PC-9 (cell line): ENCODE measurements at regions not wholly inside any gene's neighbourhood (a gene's known extent, or its start where the extent isn't known, plus 50 kb on each side); places are given as distances from the start of the nearest gene placed in this dataset.
"Not testable (repeated sequence)": the region's sequence is repeated elsewhere in the genome, so short reads cannot be mapped to it uniquely, and the experiment has no call there.

Experiments used
- EZH2 ChIP-seq: fragments of 200-600 bp; sonication (generic); IDR thresholded peaks from 2 replicates; pipeline ENCODE4 v1.8.0; 2017; ENCODE audit warnings: antibody characterized with exemption, low read depth
- TF ChIP-seq, protein P1 (sequence below): fragments of 200-600 bp; sonication (generic); conservative IDR thresholded peaks from 2 replicates; pipeline ENCODE4 v1.6.1; 2017; ENCODE audit warnings: mixed run types, antibody characterized with exemption, mild to moderate bottlenecking, moderate library complexity

DNA sequence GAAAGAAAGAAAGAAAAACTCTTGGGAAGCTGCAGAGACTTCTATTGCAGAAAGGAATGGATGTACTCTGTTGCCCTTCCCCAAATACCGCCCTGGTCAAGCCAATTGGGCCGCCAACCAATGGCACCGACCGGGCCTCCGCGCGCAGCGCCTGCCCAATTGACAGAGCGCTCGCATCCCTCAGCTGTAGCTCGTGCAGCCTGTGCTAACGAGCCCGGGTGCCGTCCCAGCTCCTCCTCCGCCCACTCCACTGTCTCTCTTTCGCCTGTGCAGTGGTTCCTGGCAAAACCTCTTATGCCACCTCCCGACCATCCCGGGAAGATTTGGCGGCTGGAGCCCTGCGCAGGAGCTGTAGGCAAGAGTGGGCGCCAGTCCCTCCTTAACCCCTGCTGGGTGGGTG, 304.2 kb upstream of the DPP6 start:
- TF ChIP-seq EZH2: not testable (repeated sequence)
- TF ChIP-seq, protein P1, sequence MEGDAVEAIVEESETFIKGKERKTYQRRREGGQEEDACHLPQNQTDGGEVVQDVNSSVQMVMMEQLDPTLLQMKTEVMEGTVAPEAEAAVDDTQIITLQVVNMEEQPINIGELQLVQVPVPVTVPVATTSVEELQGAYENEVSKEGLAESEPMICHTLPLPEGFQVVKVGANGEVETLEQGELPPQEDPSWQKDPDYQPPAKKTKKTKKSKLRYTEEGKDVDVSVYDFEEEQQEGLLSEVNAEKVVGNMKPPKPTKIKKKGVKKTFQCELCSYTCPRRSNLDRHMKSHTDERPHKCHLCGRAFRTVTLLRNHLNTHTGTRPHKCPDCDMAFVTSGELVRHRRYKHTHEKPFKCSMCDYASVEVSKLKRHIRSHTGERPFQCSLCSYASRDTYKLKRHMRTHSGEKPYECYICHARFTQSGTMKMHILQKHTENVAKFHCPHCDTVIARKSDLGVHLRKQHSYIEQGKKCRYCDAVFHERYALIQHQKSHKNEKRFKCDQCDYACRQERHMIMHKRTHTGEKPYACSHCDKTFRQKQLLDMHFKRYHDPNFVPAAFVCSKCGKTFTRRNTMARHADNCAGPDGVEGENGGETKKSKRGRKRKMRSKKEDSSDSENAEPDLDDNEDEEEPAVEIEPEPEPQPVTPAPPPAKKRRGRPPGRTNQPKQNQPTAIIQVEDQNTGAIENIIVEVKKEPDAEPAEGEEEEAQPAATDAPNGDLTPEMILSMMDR: not testable (repeated sequence)
